GM12872 (cell line): ENCODE measurements at regions not wholly inside any gene's neighbourhood (a gene's known extent, or its start where the extent isn't known, plus 50 kb on each side); places are given as distances from the start of the nearest gene placed in this dataset.

Experiments used
- CTCF ChIP-seq: IDR thresholded peaks from 3 replicates; pipeline ENCODE4 v1.5.1; 2011; ENCODE audit warnings: low read depth, mild to moderate bottlenecking, low read length, moderate library complexity; ENCODE audit not compliant: insufficient read depth

GRCh38 chr2:190150413-190150812, 87.9 kb upstream of the MSTN start:
- no peak for TF ChIP-seq CTCF

- no peak for TF ChIP-seq CTCF
Measured at GRCh38 chr2:190149908-190150307, 87.4 kb upstream of the MSTN start.

GRCh38 chr2:190149200-190149599, 86.7 kb upstream of the MSTN start:
- no peak for TF ChIP-seq CTCF

GRCh38 chr2:190139371-190139770, 76.8 kb upstream of the MSTN start:
- no peak for TF ChIP-seq CTCF

GRCh38 chr2:190138032-190138431, 75.5 kb upstream of the MSTN start:
- no peak for TF ChIP-seq CTCF

- TF ChIP-seq CTCF = no peak
Measured at GRCh38 chr2:190137561-190137960, 75.0 kb upstream of the MSTN start.

- TF ChIP-seq CTCF = no peak
Measured at GRCh38 chr2:190136825-190137224, 74.3 kb upstream of the MSTN start.

GRCh38 chr2:190136259-190136658, 73.7 kb upstream of the MSTN start:
- no peak for TF ChIP-seq CTCF
